ENCODE measurements at regions not wholly inside any gene's neighbourhood (a gene's known extent, or its start where the extent isn't known, plus 50 kb on each side); places are given as distances from the start of the nearest gene placed in this dataset.

- no peaks in the 10 kb centered on the region for H3K4me1 ChIP-seq (ENCODE audit: control insufficient read depth, insufficient read depth, low read length)
- no peaks in the 10 kb centered on the region for H3K27me3 ChIP-seq (ENCODE audit: control insufficient read depth, insufficient read depth, low read length, poor library complexity, severe bottlenecking)
- H3K36me3 ChIP-seq (ENCODE audit: control insufficient read depth, insufficient read depth, low read length): peaks cover 3% of the 10 kb centered on the region
- H3K9me3 ChIP-seq (ENCODE audit: control insufficient read depth, low read length): no peaks in the 10 kb centered on the region
- no peak overlapping the region for H3K4me3 ChIP-seq (ENCODE audit: insufficient read depth, low read depth, low read length)
- WGBS, 2 experiments: 90 to 96% methylated on average over 2 to 3 of the region's 3 CpGs
- no peak overlapping the region for H3K27ac ChIP-seq (ENCODE audit: insufficient read depth, low read depth, low read length, poor library complexity, severe bottlenecking)
Measured at GRCh38 chr4:123046096-123046495, 123.7 kb upstream of the NUDT6 start.

- no peaks in the 10 kb centered on the region for H3K4me1 ChIP-seq (ENCODE audit: control insufficient read depth, insufficient read depth, low read length)
- WGBS, 2 experiments: 91 to 95% methylated on average over 2 of the region's 2 CpGs
- H3K27me3 ChIP-seq (ENCODE audit: control insufficient read depth, insufficient read depth, low read length, poor library complexity, severe bottlenecking): no peaks in the 10 kb centered on the region
- no peaks in the 10 kb centered on the region for H3K36me3 ChIP-seq (ENCODE audit: control insufficient read depth, insufficient read depth, low read length)
- H3K4me3 ChIP-seq (ENCODE audit: insufficient read depth, low read depth, low read length): no peak overlapping the region
- no peaks in the 10 kb centered on the region for H3K9me3 ChIP-seq (ENCODE audit: control insufficient read depth, low read length)
- no peak overlapping the region for H3K27ac ChIP-seq (ENCODE audit: insufficient read depth, low read depth, low read length, poor library complexity, severe bottlenecking)
Measured at GRCh38 chr4:123050018-123050417, 127.6 kb upstream of the NUDT6 start.

- H3K4me3 ChIP-seq (ENCODE audit: insufficient read depth, low read depth, low read length): no peak overlapping the region
- WGBS, 2 experiments: 96 to 98% methylated on average over 3 of the region's 3 CpGs
- no peak overlapping the region for H3K27ac ChIP-seq (ENCODE audit: insufficient read depth, low read depth, low read length, poor library complexity, severe bottlenecking)
- no peaks in the 10 kb centered on the region for H3K27me3 ChIP-seq (ENCODE audit: control insufficient read depth, insufficient read depth, low read length, poor library complexity, severe bottlenecking)
- H3K9me3 ChIP-seq (ENCODE audit: control insufficient read depth, low read length): no peaks in the 10 kb centered on the region
- H3K36me3 ChIP-seq (ENCODE audit: control insufficient read depth, insufficient read depth, low read length): no peaks in the 10 kb centered on the region
- no peaks in the 10 kb centered on the region for H3K4me1 ChIP-seq (ENCODE audit: control insufficient read depth, insufficient read depth, low read length)
Measured at GRCh38 chr4:123052007-123052406, 129.6 kb upstream of the NUDT6 start.

GRCh38 chr4:123055943-123056342 is 133.5 kb upstream of the NUDT6 start:
- no peak overlapping the region for H3K27ac ChIP-seq (ENCODE audit: insufficient read depth, low read depth, low read length, poor library complexity, severe bottlenecking)
- H3K36me3 ChIP-seq (ENCODE audit: control insufficient read depth, insufficient read depth, low read length): no peaks in the 10 kb centered on the region
- no peaks in the 10 kb centered on the region for H3K9me3 ChIP-seq (ENCODE audit: control insufficient read depth, low read length)
- H3K4me1 ChIP-seq (ENCODE audit: control insufficient read depth, insufficient read depth, low read length): no peaks in the 10 kb centered on the region
- no peaks in the 10 kb centered on the region for H3K27me3 ChIP-seq (ENCODE audit: control insufficient read depth, insufficient read depth, low read length, poor library complexity, severe bottlenecking)
- no peak overlapping the region for H3K4me3 ChIP-seq (ENCODE audit: insufficient read depth, low read depth, low read length)

- Histone ChIP-seq H3K27me3 (ENCODE audit: control insufficient read depth, insufficient read depth, low read length, poor library complexity, severe bottlenecking) (no peaks in the 10 kb centered on the region), H3K9me3 (ENCODE audit: control insufficient read depth, low read length) (no peaks in the 10 kb centered on the region), H3K4me1 (ENCODE audit: control insufficient read depth, insufficient read depth, low read length) (no peaks in the 10 kb centered on the region), H3K27ac (ENCODE audit: insufficient read depth, low read depth, low read length, poor library complexity, severe bottlenecking) (no peak overlapping the region), H3K36me3 (ENCODE audit: control insufficient read depth, insufficient read depth, low read length) (no peaks in the 10 kb centered on the region), H3K4me3 (ENCODE audit: insufficient read depth, low read depth, low read length) (no peak overlapping the region)
- 93 to 94% methylated on average over 6 of the region's 6 CpGs for WGBS, 2 experiments
Measured at GRCh38 chr4:123060039-123060770, 137.8 kb upstream of the NUDT6 start.

- no peaks in the 10 kb centered on the region for H3K4me1 ChIP-seq (ENCODE audit: control insufficient read depth, insufficient read depth, low read length)
Measured at GRCh38 chr4:123064390-123064789, 142.0 kb upstream of the NUDT6 start.

GRCh38 chr4:123068081-123068480 is 145.7 kb upstream of the NUDT6 start:
- H3K36me3 ChIP-seq (ENCODE audit: control insufficient read depth, insufficient read depth, low read length): no peaks in the 10 kb centered on the region
- no peaks in the 10 kb centered on the region for H3K4me1 ChIP-seq (ENCODE audit: control insufficient read depth, insufficient read depth, low read length)
- WGBS, 2 experiments: no CpG with 5 or more reads among the region's 1 CpG

More at GRCh38 chr4:123064390-123064789, 142.0 kb upstream of the NUDT6 start:
- Histone ChIP-seq H3K4me3 (ENCODE audit: insufficient read depth, low read depth, low read length) (no peak overlapping the region), H3K27me3 (ENCODE audit: control insufficient read depth, insufficient read depth, low read length, poor library complexity, severe bottlenecking) (no peaks in the 10 kb centered on the region), H3K36me3 (ENCODE audit: control insufficient read depth, insufficient read depth, low read length) (no peaks in the 10 kb centered on the region), H3K9me3 (ENCODE audit: control insufficient read depth, low read length) (no peaks in the 10 kb centered on the region), H3K27ac (ENCODE audit: insufficient read depth, low read depth, low read length, poor library complexity, severe bottlenecking) (no peak overlapping the region)
- 90 to 94% methylated on average over 1 of the region's 1 CpG for WGBS, 2 experiments

GRCh38 chr4:123072060-123072459 is 149.7 kb upstream of the NUDT6 start:
- Histone ChIP-seq H3K4me1 (ENCODE audit: control insufficient read depth, insufficient read depth, low read length) (no peaks in the 10 kb centered on the region), H3K4me3 (ENCODE audit: insufficient read depth, low read depth, low read length) (no peak overlapping the region), H3K27ac (ENCODE audit: insufficient read depth, low read depth, low read length, poor library complexity, severe bottlenecking) (no peak overlapping the region), H3K27me3 (ENCODE audit: control insufficient read depth, insufficient read depth, low read length, poor library complexity, severe bottlenecking) (no peaks in the 10 kb centered on the region), H3K9me3 (ENCODE audit: control insufficient read depth, low read length) (no peaks in the 10 kb centered on the region), H3K36me3 (ENCODE audit: control insufficient read depth, insufficient read depth, low read length) (no peaks in the 10 kb centered on the region)
- 83% methylated on average over 1 of the region's 1 CpG; no CpG with 5 or more reads in 1 of the 2 experiments for WGBS, 2 experiments

More at GRCh38 chr4:123068081-123068480, 145.7 kb upstream of the NUDT6 start:
- Histone ChIP-seq H3K27ac (ENCODE audit: insufficient read depth, low read depth, low read length, poor library complexity, severe bottlenecking) (no peak overlapping the region), H3K4me3 (ENCODE audit: insufficient read depth, low read depth, low read length) (no peak overlapping the region), H3K9me3 (ENCODE audit: control insufficient read depth, low read length) (no peaks in the 10 kb centered on the region), H3K27me3 (ENCODE audit: control insufficient read depth, insufficient read depth, low read length, poor library complexity, severe bottlenecking) (no peaks in the 10 kb centered on the region)

GRCh38 chr4:123073650-123074049 is 151.3 kb upstream of the NUDT6 start:
- no peaks in the 10 kb centered on the region for H3K36me3 ChIP-seq (ENCODE audit: control insufficient read depth, insufficient read depth, low read length)
- H3K4me1 ChIP-seq (ENCODE audit: control insufficient read depth, insufficient read depth, low read length): no peaks in the 10 kb centered on the region
- H3K27me3 ChIP-seq (ENCODE audit: control insufficient read depth, insufficient read depth, low read length, poor library complexity, severe bottlenecking): no peaks in the 10 kb centered on the region
- H3K4me3 ChIP-seq (ENCODE audit: insufficient read depth, low read depth, low read length): no peak overlapping the region
- no peak overlapping the region for H3K27ac ChIP-seq (ENCODE audit: insufficient read depth, low read depth, low read length, poor library complexity, severe bottlenecking)
- no peaks in the 10 kb centered on the region for H3K9me3 ChIP-seq (ENCODE audit: control insufficient read depth, low read length)
- 100% methylated on average over 1 to 2 of the region's 2 CpGs for WGBS, 2 experiments

GRCh38 chr4:123077330-123077729 is 154.9 kb upstream of the NUDT6 start:
- Histone ChIP-seq H3K4me1 (ENCODE audit: control insufficient read depth, insufficient read depth, low read length) (no peaks in the 10 kb centered on the region), H3K27me3 (ENCODE audit: control insufficient read depth, insufficient read depth, low read length, poor library complexity, severe bottlenecking) (no peaks in the 10 kb centered on the region)
- 88 to 100% methylated on average over 2 of the region's 2 CpGs for WGBS, 2 experiments

More at GRCh38 chr4:123077330-123077729, 154.9 kb upstream of the NUDT6 start:
- H3K4me3 ChIP-seq (ENCODE audit: insufficient read depth, low read depth, low read length): no peak overlapping the region
- no peaks in the 10 kb centered on the region for H3K36me3 ChIP-seq (ENCODE audit: control insufficient read depth, insufficient read depth, low read length)
- no peaks in the 10 kb centered on the region for H3K9me3 ChIP-seq (ENCODE audit: control insufficient read depth, low read length)
- H3K27ac ChIP-seq (ENCODE audit: insufficient read depth, low read depth, low read length, poor library complexity, severe bottlenecking): no peak overlapping the region

All from ectodermal cell (in vitro differentiated cells).